ENCODE measurements at regions not wholly inside any gene's neighbourhood (a gene's known extent, or its start where the extent isn't known, plus 50 kb on each side); places are given as distances from the start of the nearest gene placed in this dataset.
"Not testable (repeated sequence)": the region's sequence is repeated elsewhere in the genome, so short reads cannot be mapped to it uniquely, and the experiment has no call there.

- 61% methylated on average over 9 of the region's 9 CpGs for WGBS (ENCODE audit: insufficient coverage)
- DNase-seq; CTCF ChIA-PET; H3K27me3 ChIP-seq (replicated peaks in 2 of 5; ENCODE audit: control insufficient read depth in 4 of 5, insufficient read depth in 5 of 5, low read length in 4 of 5); H3K27ac ChIP-seq (ENCODE audit: insufficient read depth in 1 of 2, low read depth in 1 of 2, low read length in 2 of 2, poor library complexity in 1 of 2, severe bottlenecking in 2 of 2); POLR2A ChIA-PET; H3K36me3 ChIP-seq (ENCODE audit: control insufficient read depth in 4 of 4, insufficient read depth in 4 of 4, low read length in 3 of 4); H3K4me3 ChIP-seq (ENCODE audit: control insufficient read depth in 1 of 7, extremely low read depth in 1 of 7, insufficient read depth in 4 of 7, low read depth in 2 of 7, low read length in 6 of 7); H3K4me1 ChIP-seq (ENCODE audit: control extremely low read depth in 1 of 4, control insufficient read depth in 4 of 4, insufficient read depth in 4 of 4, low read length in 3 of 4): not testable (repeated sequence)
- peaks cover 0 to 33% (median 16%) of the 10 kb centered on the region in 5 experiments for H3K9me3 ChIP-seq (ENCODE audit: control extremely low read depth in 1 of 5, control insufficient read depth in 4 of 5, insufficient read depth in 2 of 5, low read depth in 1 of 5, low read length in 4 of 5)
Measured at GRCh38 chr21:10388625-10389024, 132.8 kb upstream of the TPTE start.

GRCh38 chr21:10392301-10392700 lies 129.1 kb upstream of the TPTE start:
- H3K36me3 ChIP-seq (ENCODE audit: control insufficient read depth in 4 of 4, insufficient read depth in 4 of 4, low read length in 3 of 4); H3K4me3 ChIP-seq (ENCODE audit: control insufficient read depth in 1 of 7, extremely low read depth in 1 of 7, insufficient read depth in 4 of 7, low read depth in 2 of 7, low read length in 6 of 7); H3K4me1 ChIP-seq (ENCODE audit: control extremely low read depth in 1 of 4, control insufficient read depth in 4 of 4, insufficient read depth in 4 of 4, low read length in 3 of 4); H3K9me3 ChIP-seq (ENCODE audit: control extremely low read depth in 1 of 5, control insufficient read depth in 4 of 5, insufficient read depth in 2 of 5, low read depth in 1 of 5, low read length in 4 of 5); H3K27me3 ChIP-seq (replicated peaks in 2 of 5; ENCODE audit: control insufficient read depth in 4 of 5, insufficient read depth in 5 of 5, low read length in 4 of 5); POLR2A ChIA-PET; H3K27ac ChIP-seq (ENCODE audit: insufficient read depth in 1 of 2, low read depth in 1 of 2, low read length in 2 of 2, poor library complexity in 1 of 2, severe bottlenecking in 2 of 2); CTCF ChIA-PET; DNase-seq: not testable (repeated sequence)
- no CpG with 5 or more reads among the region's 1 CpG for WGBS (ENCODE audit: insufficient coverage)

DNA sequence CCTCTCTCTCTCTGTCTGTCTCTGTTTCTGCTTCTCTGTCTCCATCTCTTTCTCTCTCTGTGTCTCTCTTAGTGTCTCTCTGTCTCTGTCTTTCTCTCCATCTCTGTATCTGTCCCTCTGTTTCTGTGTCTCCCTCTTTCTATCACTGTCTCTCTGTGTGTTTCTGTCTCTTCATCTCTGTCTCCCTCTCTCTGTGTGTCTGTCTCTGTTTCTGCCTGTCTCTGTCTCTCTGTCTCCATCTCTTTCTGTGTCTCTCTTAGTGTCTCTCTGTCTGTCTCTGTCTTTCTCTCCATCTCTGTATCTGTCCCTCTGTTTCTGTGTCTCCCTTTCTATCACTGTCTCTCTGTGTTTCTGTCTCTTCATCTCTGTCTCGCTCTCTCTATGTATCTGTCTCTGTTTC lies 125.4 kb upstream of the TPTE start:
- CTCF ChIA-PET; H3K36me3 ChIP-seq (ENCODE audit: control insufficient read depth in 4 of 4, insufficient read depth in 4 of 4, low read length in 3 of 4); H3K4me1 ChIP-seq (ENCODE audit: control extremely low read depth in 1 of 4, control insufficient read depth in 4 of 4, insufficient read depth in 4 of 4, low read length in 3 of 4); POLR2A ChIA-PET; H3K27me3 ChIP-seq (replicated peaks in 2 of 5; ENCODE audit: control insufficient read depth in 4 of 5, insufficient read depth in 5 of 5, low read length in 4 of 5); H3K27ac ChIP-seq (ENCODE audit: insufficient read depth in 1 of 2, low read depth in 1 of 2, low read length in 2 of 2, poor library complexity in 1 of 2, severe bottlenecking in 2 of 2); DNase-seq; H3K4me3 ChIP-seq (ENCODE audit: control insufficient read depth in 1 of 7, extremely low read depth in 1 of 7, insufficient read depth in 4 of 7, low read depth in 2 of 7, low read length in 6 of 7): not testable (repeated sequence)
- 86% methylated on average over 1 of the region's 1 CpG for WGBS (ENCODE audit: insufficient coverage)
- H3K9me3 ChIP-seq (ENCODE audit: control extremely low read depth in 1 of 5, control insufficient read depth in 4 of 5, insufficient read depth in 2 of 5, low read depth in 1 of 5, low read length in 4 of 5), result peaks cover 0 to 15% (median under 1%) of the 10 kb centered on the region in 5 experiments

DNA sequence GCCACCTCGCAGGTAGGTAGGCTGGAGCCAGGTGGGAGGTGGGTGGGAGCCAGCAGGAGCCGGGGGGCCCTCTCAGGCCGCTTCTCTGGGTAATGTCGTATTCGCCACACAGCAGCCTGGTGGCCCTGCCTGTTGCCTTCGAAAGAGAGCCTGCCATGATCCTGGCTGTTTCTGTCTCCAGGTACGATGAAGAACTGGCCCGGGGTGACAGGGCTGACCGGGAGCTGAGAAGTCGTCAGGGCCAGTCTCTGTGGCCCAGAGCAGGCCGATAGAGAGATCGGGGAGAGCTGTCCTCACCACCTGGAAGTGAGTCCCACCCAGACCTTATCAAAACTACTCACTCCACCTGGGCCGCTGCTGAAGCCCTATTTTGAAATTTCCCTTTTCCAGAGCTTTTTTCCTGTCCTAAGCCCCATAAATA lies 123.9 kb upstream of the TPTE start:
- peaks cover 0 to 27% (median 13%) of the 10 kb centered on the region in 5 experiments for H3K9me3 ChIP-seq (ENCODE audit: control extremely low read depth in 1 of 5, control insufficient read depth in 4 of 5, insufficient read depth in 2 of 5, low read depth in 1 of 5, low read length in 4 of 5)
- H3K4me1 ChIP-seq (ENCODE audit: control extremely low read depth in 1 of 4, control insufficient read depth in 4 of 4, insufficient read depth in 4 of 4, low read length in 3 of 4); H3K27me3 ChIP-seq (replicated peaks in 2 of 5; ENCODE audit: control insufficient read depth in 4 of 5, insufficient read depth in 5 of 5, low read length in 4 of 5); H3K4me3 ChIP-seq (ENCODE audit: control insufficient read depth in 1 of 7, extremely low read depth in 1 of 7, insufficient read depth in 4 of 7, low read depth in 2 of 7, low read length in 6 of 7); H3K36me3 ChIP-seq (ENCODE audit: control insufficient read depth in 4 of 4, insufficient read depth in 4 of 4, low read length in 3 of 4); H3K27ac ChIP-seq (ENCODE audit: insufficient read depth in 1 of 2, low read depth in 1 of 2, low read length in 2 of 2, poor library complexity in 1 of 2, severe bottlenecking in 2 of 2); DNase-seq; CTCF ChIA-PET; POLR2A ChIA-PET: not testable (repeated sequence)
- 79% methylated on average over 8 of the region's 13 CpGs for WGBS (ENCODE audit: insufficient coverage)

GRCh38 chr21:10398692-10399489 lies 122.5 kb upstream of the TPTE start:
- H3K27me3 ChIP-seq (replicated peaks in 2 of 5; ENCODE audit: control insufficient read depth in 4 of 5, insufficient read depth in 5 of 5, low read length in 4 of 5); H3K27ac ChIP-seq (ENCODE audit: insufficient read depth in 1 of 2, low read depth in 1 of 2, low read length in 2 of 2, poor library complexity in 1 of 2, severe bottlenecking in 2 of 2); H3K36me3 ChIP-seq (ENCODE audit: control insufficient read depth in 4 of 4, insufficient read depth in 4 of 4, low read length in 3 of 4); CTCF ChIA-PET; DNase-seq; H3K4me1 ChIP-seq (ENCODE audit: control extremely low read depth in 1 of 4, control insufficient read depth in 4 of 4, insufficient read depth in 4 of 4, low read length in 3 of 4); POLR2A ChIA-PET; H3K4me3 ChIP-seq (ENCODE audit: control insufficient read depth in 1 of 7, extremely low read depth in 1 of 7, insufficient read depth in 4 of 7, low read depth in 2 of 7, low read length in 6 of 7): not testable (repeated sequence)
- WGBS (ENCODE audit: insufficient coverage), result no CpG with 5 or more reads among the region's 10 CpGs
- H3K9me3 ChIP-seq (ENCODE audit: control extremely low read depth in 1 of 5, control insufficient read depth in 4 of 5, insufficient read depth in 2 of 5, low read depth in 1 of 5, low read length in 4 of 5), result peaks cover 0 to 37% (median 16%) of the 10 kb centered on the region in 5 experiments

DNA sequence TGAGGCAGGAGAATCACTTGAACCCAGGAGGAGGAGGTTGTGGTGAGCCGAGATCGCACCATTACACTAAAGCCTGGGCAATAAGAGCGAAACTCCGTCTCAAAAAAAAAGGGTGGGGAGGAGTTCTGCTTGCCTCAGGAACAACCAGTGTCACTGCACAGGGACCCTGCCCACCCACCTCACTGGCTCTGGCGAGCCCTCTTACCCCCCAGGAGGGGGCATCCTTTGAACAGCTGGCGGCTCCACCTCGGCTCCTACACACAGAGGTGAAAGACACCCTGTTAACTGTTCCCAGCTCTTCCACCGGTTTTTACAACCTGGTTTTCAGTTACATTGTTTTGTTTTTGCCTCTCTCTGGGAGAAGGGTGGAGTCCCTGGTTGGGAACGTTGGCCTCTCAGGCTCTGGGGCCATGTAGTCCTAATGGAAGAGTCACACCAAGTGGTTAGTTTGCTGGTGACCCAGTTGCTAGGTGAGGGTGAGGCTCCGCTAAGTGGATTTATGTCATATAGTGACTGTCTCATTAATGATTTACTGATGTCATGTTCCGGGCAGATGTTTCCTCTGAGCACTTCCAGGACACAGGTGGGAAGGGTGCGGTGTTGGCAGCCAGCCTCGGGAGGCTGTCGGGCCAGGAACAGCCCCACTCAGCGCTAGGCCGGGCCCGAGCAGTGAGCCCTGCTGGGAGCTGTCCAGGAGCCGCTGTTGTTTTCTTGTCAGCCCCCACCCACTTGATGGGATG lies 120.6 kb upstream of the TPTE start:
- CTCF ChIA-PET; POLR2A ChIA-PET; H3K27me3 ChIP-seq (replicated peaks in 2 of 5; ENCODE audit: control insufficient read depth in 4 of 5, insufficient read depth in 5 of 5, low read length in 4 of 5); H3K36me3 ChIP-seq (ENCODE audit: control insufficient read depth in 4 of 4, insufficient read depth in 4 of 4, low read length in 3 of 4); H3K27ac ChIP-seq (ENCODE audit: insufficient read depth in 1 of 2, low read depth in 1 of 2, low read length in 2 of 2, poor library complexity in 1 of 2, severe bottlenecking in 2 of 2); DNase-seq; H3K4me1 ChIP-seq (ENCODE audit: control extremely low read depth in 1 of 4, control insufficient read depth in 4 of 4, insufficient read depth in 4 of 4, low read length in 3 of 4); H3K4me3 ChIP-seq (ENCODE audit: control insufficient read depth in 1 of 7, extremely low read depth in 1 of 7, insufficient read depth in 4 of 7, low read depth in 2 of 7, low read length in 6 of 7): not testable (repeated sequence)
- H3K9me3 ChIP-seq (ENCODE audit: control extremely low read depth in 1 of 5, control insufficient read depth in 4 of 5, insufficient read depth in 2 of 5, low read depth in 1 of 5, low read length in 4 of 5), result peaks cover 0 to 47% (median 22%) of the 10 kb centered on the region in 5 experiments
- WGBS (ENCODE audit: insufficient coverage), result 73% methylated on average over 10 of the region's 18 CpGs

- H3K27ac ChIP-seq (ENCODE audit: insufficient read depth in 1 of 2, low read depth in 1 of 2, low read length in 2 of 2, poor library complexity in 1 of 2, severe bottlenecking in 2 of 2); H3K27me3 ChIP-seq (replicated peaks in 2 of 5; ENCODE audit: control insufficient read depth in 4 of 5, insufficient read depth in 5 of 5, low read length in 4 of 5); H3K4me1 ChIP-seq (ENCODE audit: control extremely low read depth in 1 of 4, control insufficient read depth in 4 of 4, insufficient read depth in 4 of 4, low read length in 3 of 4); CTCF ChIA-PET; POLR2A ChIA-PET; DNase-seq; H3K4me3 ChIP-seq (ENCODE audit: control insufficient read depth in 1 of 7, extremely low read depth in 1 of 7, insufficient read depth in 4 of 7, low read depth in 2 of 7, low read length in 6 of 7); H3K36me3 ChIP-seq (ENCODE audit: control insufficient read depth in 4 of 4, insufficient read depth in 4 of 4, low read length in 3 of 4): not testable (repeated sequence)
- WGBS (ENCODE audit: insufficient coverage), result 70% methylated on average over 5 of the region's 5 CpGs
- peaks cover 0 to 48% (median 22%) of the 10 kb centered on the region in 5 experiments for H3K9me3 ChIP-seq (ENCODE audit: control extremely low read depth in 1 of 5, control insufficient read depth in 4 of 5, insufficient read depth in 2 of 5, low read depth in 1 of 5, low read length in 4 of 5)
Measured at GRCh38 chr21:10402461-10402860, 118.9 kb upstream of the TPTE start.

All from common myeloid progenitor, CD34-positive (primary cell).